ENCODE measurements at regions not wholly inside any gene's neighbourhood (a gene's known extent, or its start where the extent isn't known, plus 50 kb on each side); places are given as distances from the start of the nearest gene placed in this dataset.

DNA sequence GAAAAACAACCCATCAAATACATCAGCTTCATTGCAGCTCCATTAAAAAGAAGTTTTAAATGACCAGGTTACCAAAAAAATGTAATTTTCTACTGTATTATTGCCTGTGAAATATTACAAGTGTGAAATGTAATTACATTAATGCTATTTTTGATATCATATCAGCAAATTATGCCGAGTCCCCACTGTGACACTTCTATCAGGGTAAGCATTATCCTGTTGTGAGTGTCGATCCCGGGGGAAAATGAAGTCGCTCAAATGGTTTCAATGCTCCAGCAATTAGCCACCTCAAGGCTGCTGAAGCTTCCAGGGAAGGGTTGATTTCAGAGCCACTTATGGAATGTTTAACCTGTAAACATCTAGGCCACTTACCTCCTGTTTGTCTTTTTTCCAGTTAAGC lies 70.4 kb downstream of the RCN1 start:
- no peak for FAIRE-seq
- no peak for DNase-seq (ENCODE audit: low spot score)

GRCh38 chr11:32162351-32162750 lies 71.5 kb downstream of the RCN1 start:
- DNase-seq (ENCODE audit: low spot score) (no peak), FAIRE-seq (no peak)

GRCh38 chr11:32162906-32163305 lies 72.0 kb downstream of the RCN1 start:
- no peak for FAIRE-seq
- DNase-seq (ENCODE audit: low spot score) = no peak

DNA sequence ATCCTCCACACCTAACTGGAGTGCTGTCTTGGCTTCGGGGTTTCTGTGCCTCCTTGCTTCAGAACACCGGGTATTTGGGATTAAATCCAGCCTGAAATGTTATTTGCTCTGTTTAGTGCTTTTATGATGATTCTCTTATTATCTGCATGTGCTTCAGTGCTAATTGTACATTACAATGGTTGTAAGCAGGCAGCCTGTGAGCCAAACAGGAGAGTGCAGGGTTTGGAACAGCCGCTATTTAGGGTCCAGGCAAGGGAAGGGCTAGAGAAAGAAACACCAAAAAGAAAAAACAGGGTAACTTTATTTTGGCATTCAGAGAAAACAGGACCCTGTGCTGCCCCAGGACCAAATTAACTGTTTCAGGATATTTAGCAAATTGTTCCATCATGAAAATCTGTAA lies 72.7 kb downstream of the RCN1 start:
- no peak for DNase-seq (ENCODE audit: low spot score)
- FAIRE-seq = no peak

GRCh38 chr11:32164836-32165235 lies 74.0 kb downstream of the RCN1 start:
- FAIRE-seq (no peak), DNase-seq (ENCODE audit: low spot score) (no peak)

DNA sequence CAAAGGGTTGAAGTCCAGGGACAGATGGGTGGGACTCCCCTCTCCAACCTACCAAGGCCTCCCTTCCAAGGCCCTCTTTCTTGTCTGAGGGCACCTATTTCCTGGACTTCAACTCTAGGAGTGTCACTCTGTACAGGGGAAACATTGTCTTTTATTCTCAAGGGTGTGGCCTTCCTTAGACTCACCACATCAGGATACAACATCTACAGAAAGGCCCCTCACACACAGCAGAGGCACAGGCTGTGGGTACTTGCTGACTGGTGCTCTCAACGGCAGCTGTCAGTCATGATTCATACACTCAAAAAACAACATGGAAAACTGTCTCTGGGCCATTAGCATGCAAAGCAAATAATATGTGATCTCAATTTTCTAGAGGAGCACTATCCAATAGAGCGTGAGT lies 78.0 kb downstream of the RCN1 start:
- FAIRE-seq (no peak), DNase-seq (ENCODE audit: low spot score) (no peak)

GRCh38 chr11:32171445-32171844 lies 80.6 kb downstream of the RCN1 start:
- FAIRE-seq (no peak), DNase-seq (ENCODE audit: low spot score) (no peak)

DNA sequence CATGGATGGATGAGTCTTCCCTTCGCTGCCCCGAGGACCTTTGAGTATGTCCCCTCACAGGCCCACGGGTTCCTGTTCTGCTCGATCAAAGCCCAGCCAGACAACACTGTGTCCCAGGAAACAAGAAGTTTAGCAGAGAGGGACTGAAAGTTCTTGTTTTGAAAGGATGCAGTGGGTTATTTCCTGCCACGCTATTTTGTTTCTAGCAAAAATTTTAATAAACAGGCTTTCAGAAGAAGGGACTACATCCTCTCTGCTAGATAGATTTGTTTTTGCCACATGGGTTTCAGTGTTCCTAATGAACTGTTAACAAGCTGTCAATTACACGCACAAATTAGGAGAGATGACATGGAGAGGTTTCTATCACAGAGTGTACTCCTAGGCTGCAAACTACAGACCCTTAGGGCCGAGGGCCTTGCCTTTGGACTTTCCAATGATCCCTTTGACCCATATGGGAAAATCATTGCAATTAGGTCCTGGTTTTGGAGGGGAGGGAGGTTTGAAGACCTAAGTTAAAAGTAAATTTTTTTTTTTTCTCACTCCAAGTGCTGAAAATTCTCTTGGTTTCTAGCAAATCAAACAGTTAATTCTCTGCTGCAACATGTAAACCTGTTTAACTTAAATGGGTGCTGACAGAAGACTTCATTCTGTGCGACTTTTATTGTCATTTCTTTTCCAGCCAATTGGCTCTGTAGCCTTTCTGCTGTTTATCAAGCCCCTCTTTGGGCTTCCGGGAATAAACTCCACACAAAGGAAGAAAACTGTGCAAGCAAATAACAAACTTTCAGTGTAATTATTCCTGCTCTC lies 81.4 kb downstream of the RCN1 start:
- DNase-seq (ENCODE audit: low spot score) (no peak), FAIRE-seq (no peak)

DNA sequence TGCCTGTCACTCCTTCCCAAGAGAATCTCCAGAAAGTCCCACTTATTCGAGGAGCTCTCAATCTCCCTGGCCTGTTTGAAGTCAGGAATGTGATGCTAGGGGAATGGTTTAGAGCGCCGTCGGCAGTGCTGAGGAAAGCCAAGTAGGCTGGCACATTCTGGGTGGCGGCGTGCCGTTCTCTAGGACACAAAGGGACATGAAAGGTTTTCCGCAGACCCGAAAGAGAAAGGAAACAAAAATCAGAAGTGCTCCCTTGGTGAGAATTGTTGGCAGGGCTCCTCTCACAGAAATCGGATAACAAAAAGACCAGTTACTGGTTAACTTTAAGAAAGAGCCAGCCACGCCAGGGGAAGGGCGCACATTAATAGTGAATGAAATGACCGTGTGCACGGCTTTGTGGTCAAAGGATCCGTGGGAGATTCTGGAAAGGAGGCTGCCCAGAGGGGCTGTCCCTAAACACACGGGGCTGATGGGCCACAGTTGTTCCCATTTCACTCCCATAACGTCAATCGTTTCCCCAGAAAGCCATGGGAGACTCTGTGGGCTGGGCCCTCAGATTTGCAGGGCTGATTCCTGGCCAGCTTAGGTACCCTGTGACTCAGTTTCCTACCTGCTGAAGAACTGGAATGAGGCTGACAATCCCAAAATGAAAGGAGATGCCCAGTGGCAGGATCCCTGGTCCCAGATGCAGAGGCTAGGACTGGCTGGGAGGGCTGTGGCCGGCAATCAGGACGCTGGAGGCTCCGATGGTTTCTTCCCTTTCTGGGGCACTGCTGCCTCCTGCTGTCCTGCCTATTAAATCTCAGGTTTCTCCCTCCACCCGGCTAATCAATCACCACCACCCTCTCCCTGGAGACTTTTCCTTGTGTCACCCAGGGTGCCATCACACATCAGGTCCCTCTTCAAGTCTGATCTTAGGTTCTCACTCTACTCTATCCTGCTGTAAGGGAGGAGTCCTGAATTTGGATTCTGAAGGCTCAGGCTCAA lies 82.3 kb downstream of the RCN1 start:
- FAIRE-seq (no peak), DNase-seq (ENCODE audit: low spot score) (peak; percentile 30)

DNA sequence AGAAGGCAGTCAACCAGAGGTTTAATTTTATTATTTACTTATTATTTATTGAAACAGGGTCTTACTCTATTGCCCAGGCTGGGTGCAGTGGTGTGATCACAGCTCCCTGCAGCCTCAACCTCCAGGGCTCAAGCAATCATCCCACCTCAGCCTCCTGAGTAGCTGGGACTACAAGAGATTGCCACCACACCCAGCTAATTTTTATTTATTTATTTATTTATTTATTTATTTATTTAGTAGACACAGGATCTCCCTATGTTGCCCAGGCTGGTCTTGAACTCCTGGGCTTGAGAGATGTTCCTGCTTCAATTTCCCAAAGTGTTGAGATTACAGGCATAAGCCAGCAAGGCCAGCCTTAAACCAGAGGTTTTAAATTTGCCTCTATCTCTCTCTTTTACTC lies 83.1 kb downstream of the RCN1 start:
- FAIRE-seq = no peak

DNA sequence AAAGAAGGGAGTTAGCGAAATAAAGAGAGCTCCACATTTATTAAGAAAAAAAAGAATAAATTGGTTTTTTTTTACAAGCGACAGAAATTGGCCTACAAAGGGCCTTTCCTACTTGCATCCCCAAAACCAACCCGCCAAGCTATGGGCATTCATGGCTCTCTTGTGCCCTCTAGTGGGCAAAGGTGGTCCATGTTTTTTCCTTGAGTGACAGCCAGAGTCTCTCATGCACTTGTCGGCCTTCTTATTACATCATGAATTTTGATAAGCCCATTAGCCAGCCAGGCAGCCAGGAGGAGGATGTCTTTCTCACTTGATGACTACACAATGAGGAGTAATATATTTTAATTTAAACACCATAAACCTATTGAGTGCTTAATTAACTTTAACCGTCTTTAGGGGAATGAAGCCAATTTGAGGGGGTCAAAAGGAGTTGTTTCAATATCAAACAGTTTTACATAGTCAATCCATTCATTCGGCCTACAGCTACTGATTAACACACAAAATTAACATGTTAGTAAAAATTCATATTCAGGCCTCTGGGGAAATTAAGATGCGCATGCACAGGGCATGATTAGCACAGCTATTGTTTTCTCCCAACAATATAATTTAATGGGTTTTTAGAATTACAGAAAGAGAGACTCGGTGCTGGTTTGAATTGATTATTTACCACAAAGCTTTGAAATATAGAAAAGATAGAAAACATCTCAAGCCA lies 85.5 kb downstream of the RCN1 start:
- FAIRE-seq (no peak), DNase-seq (ENCODE audit: low spot score) (peak; percentile 47)

More for the DNA sequence above, 83.1 kb downstream of the RCN1 start:
- no peak for DNase-seq (ENCODE audit: low spot score)

DNA sequence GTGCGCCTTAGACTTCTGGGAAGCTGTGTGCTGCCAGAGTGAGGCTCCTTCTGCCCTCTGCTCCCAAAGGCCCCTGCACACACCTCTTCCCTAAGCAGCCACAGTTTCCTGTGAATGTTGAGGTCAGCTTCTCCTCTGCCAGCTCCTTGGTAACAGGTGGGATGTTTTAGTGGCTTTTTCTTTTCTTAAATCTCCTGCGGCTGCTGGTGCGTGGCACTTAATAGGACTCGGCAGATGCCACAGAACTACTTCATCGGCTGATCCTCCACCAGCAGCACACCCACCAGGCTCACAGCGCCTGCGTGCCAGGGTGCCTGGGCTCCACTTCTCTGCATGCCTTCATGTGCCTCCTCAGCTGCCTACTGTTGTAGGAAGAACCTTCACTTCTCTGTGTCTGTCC lies 87.8 kb downstream of the RCN1 start:
- FAIRE-seq = no peak
- DNase-seq (ENCODE audit: low spot score) = no peak

DNA sequence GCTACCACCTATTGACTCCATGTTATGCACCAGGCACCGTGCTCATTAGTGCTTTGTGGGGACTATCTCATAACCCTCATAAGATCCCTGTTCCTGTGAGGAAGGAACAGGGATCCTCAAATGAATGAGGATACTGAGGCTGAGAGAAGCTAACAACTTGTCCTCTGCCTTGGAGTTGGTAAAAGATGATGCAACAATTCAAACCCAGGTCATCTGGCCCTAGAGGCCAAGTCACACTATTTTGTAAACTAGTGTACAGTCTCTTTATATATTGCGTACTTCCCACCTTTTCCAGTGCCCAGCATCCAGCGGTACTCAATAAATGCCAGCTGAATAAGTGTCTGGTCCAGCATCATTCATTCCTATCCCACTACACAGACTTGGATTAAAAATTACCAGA lies 92.6 kb downstream of the RCN1 start:
- FAIRE-seq = no peak
- DNase-seq (ENCODE audit: low spot score) = no peak

GRCh38 chr11:32184041-32184722 lies 93.3 kb downstream of the RCN1 start:
- FAIRE-seq (no peak), DNase-seq (ENCODE audit: low spot score) (no peak)

DNA sequence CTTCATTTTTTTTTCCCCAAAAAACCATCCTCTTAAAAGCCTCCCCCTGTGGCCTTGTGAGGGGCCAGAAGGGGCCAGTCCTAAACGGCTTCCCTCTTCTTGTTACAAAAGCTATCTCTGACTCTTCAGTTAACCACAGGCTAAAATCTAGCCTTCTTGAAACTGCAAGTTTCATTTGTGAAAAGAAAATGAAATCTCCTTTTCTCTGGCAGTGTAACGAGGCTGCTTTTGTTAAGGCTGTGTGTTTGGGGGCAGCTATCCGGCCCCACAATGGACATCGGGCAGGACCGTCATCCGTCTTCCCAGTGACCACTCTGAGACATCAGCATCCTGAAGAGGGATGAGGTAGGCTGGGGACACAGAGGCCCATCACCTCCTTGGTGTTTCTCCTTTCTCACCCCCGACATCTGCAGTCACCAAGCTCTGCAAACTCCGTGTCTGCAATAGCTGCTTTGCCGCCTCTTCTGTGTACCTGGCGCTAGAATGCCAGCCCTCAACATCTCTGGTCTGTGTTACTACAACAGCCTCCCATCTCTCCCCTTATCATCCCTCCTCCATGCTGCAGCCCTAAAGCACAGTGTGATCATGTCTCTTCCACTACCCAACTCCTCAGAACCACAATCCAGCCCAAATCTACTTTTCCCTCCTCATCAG lies 94.0 kb downstream of the RCN1 start:
- DNase-seq (ENCODE audit: low spot score) (no peak), FAIRE-seq (no peak)

GRCh38 chr11:32186118-32186517 lies 95.2 kb downstream of the RCN1 start:
- FAIRE-seq = no peak

GRCh38 chr11:32187111-32187510 lies 96.2 kb downstream of the RCN1 start:
- peak; percentile 49 for DNase-seq (ENCODE audit: low spot score)
- no peak for FAIRE-seq

More at GRCh38 chr11:32186118-32186517, 95.2 kb downstream of the RCN1 start:
- no peak for DNase-seq (ENCODE audit: low spot score)

DNA sequence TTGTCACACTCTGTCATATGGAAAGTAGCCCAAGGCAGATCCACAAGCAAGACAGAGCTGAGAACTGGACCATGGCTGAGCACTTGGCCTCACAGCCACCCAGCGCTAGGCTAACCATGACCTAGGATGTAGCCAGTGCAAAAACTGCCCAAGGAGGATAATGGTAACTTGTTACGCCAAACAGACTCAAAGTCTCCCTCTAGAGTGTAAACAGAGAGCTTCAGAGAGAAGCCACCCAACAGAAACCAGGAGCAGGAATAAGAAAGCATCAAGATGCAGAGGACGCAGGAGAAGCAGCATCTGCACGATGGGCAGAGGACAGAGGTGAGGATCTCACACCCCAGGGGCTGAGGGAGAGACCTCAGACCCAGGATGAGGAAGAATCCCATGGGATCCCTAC lies 97.9 kb downstream of the RCN1 start:
- no peak for FAIRE-seq
- no peak for DNase-seq (ENCODE audit: low spot score)

DNA sequence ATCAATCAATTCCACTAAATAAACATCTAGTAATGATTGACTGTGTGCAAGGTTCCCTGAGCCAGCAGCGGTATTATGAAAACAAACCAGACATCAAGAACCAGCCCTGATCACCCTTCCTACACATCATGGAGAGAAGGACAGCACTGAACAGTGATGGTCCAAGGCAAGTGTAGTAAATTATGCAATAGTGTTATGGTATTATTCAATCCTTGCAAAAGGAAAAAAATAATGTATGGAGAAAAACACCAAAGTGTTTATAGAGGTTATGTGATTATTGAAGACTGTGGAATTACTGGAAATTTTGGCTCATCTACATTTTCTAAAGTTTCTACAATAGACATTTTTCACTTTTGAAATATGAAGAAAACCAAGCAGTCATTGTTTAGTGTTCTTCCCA lies 105.3 kb downstream of the RCN1 start:
- FAIRE-seq (no peak), DNase-seq (ENCODE audit: low spot score) (no peak)

DNA sequence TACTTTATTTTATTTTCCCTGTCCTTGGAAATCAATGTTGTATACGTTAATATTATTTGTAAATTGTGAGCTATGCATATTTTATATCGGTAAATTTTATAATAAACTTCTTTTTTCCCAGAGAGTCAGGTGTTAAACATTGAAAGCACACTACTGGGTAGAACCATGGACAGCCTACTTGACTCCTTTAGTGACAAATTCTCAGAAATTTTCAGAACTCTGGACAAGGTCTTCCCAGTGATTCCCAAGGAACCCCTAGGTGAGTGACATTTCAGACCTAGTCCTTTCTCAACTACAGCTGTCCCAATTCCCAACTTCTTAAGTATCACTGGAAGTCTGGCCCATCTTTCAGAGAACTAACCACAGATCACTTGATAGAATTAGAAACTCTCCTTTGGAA lies 107.2 kb downstream of the RCN1 start:
- no peak for DNase-seq (ENCODE audit: low spot score)
- no peak for FAIRE-seq

All from RCC 7860 (cell line).